ENCODE measurements at regions not wholly inside any gene's neighbourhood (a gene's known extent, or its start where the extent isn't known, plus 50 kb on each side); places are given as distances from the start of the nearest gene placed in this dataset.

GRCh38 chr4:11783588-11783987 is 354.9 kb upstream of the HS3ST1 start:
- TF ChIP-seq CTCF (conservative IDR thresholded peaks at IDR 0.05; ENCODE audit: low read depth, low read length) (no peak), POLR2A (IDR thresholded peaks at IDR 0.05; ENCODE audit: low read depth, low read length) (no peak)
